SU-DHL-6 (cell line): ENCODE measurements at regions not wholly inside any gene's neighbourhood (a gene's known extent, or its start where the extent isn't known, plus 50 kb on each side); places are given as distances from the start of the nearest gene placed in this dataset.

Source experiments
- EZH2phosphoT487 ChIP-seq: fragments of 200-600 bp; sonication (generic), shearing (Covaris generic); conservative IDR thresholded peaks from 2 replicates; pipeline ENCODE4 v1.6.1; 2018; ENCODE audit warnings: mild to moderate bottlenecking, antibody characterized with exemption, low read length, moderate library complexity, mixed read lengths
- TF ChIP-seq, protein P1 (sequence below): fragments of 200-600 bp; sonication (generic); IDR thresholded peaks from one replicate; pipeline ENCODE4 v1.5.1; 2017; ENCODE audit warnings: antibody characterized with exemption, mild to moderate bottlenecking, low read length, moderate library complexity; ENCODE audit not compliant: insufficient read depth, poor library complexity, severe bottlenecking

DNA sequence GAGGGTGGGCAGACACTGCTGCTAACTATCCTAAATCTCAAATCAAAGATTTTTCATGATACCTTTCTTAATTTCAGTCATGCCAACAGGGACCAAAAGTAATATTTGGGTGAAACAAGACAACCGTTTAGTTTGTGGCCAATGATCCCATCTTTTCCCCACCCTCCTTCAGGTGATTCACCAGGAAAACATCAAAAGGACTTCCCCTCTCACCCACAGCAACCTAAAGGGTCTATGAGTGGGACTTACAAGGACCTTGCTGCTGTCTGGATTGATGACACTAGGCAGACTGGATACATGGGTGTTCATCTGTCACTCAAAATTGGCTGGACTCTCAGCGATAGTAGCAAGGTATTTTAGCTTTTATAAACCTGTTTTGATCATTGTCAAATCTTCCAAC lies 62.0 kb upstream of the ZC3H12C start:
- TF ChIP-seq, protein P1, sequence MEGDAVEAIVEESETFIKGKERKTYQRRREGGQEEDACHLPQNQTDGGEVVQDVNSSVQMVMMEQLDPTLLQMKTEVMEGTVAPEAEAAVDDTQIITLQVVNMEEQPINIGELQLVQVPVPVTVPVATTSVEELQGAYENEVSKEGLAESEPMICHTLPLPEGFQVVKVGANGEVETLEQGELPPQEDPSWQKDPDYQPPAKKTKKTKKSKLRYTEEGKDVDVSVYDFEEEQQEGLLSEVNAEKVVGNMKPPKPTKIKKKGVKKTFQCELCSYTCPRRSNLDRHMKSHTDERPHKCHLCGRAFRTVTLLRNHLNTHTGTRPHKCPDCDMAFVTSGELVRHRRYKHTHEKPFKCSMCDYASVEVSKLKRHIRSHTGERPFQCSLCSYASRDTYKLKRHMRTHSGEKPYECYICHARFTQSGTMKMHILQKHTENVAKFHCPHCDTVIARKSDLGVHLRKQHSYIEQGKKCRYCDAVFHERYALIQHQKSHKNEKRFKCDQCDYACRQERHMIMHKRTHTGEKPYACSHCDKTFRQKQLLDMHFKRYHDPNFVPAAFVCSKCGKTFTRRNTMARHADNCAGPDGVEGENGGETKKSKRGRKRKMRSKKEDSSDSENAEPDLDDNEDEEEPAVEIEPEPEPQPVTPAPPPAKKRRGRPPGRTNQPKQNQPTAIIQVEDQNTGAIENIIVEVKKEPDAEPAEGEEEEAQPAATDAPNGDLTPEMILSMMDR, result no peak
- no peak for TF ChIP-seq EZH2phosphoT487
